Stomach (tissue), 4 donors: ENCODE measurements at regions not wholly inside any gene's neighbourhood (a gene's known extent, or its start where the extent isn't known, plus 50 kb on each side); places are given as distances from the start of the nearest gene placed in this dataset.

Source experiments
- EP300 ChIP-seq: sonication (generic); formaldehyde crosslinking; IDR thresholded peaks from one replicate; pipeline ENCODE4 v1.6.1; 2017; ENCODE audit warnings: antibody characterized with exemption
- POLR2A ChIP-seq, 4 donors: fragments of 450-650 bp; IDR thresholded peaks; one replicate each; pipeline ENCODE4 v1.6.1; 2016; ENCODE audit warnings: antibody characterized with exemption in 4 of 4, control low read depth in 2 of 4, mild to moderate bottlenecking in 1 of 4, moderate library complexity in 1 of 4
- POLR2AphosphoS5 ChIP-seq, 3 donors: sonication (generic); formaldehyde crosslinking; IDR thresholded peaks; one replicate each; pipeline ENCODE4 v1.6.1; 2016; ENCODE audit warnings: antibody characterized with exemption in 3 of 3
- TF ChIP-seq, protein P1 (sequence below), 7 experiments: fragments of 450-650 bp in 4 of 7; fragments of 200-600 bp in 3 of 7; sonication (generic) in 3 of 7; IDR thresholded peaks; one replicate each; pipeline ENCODE4 v1.5.1; 2016 to 2019; ENCODE audit warnings: antibody characterized with exemption in 7 of 7, control low read depth in 2 of 7, mild to moderate bottlenecking in 1 of 7

- TF ChIP-seq, protein P1, sequence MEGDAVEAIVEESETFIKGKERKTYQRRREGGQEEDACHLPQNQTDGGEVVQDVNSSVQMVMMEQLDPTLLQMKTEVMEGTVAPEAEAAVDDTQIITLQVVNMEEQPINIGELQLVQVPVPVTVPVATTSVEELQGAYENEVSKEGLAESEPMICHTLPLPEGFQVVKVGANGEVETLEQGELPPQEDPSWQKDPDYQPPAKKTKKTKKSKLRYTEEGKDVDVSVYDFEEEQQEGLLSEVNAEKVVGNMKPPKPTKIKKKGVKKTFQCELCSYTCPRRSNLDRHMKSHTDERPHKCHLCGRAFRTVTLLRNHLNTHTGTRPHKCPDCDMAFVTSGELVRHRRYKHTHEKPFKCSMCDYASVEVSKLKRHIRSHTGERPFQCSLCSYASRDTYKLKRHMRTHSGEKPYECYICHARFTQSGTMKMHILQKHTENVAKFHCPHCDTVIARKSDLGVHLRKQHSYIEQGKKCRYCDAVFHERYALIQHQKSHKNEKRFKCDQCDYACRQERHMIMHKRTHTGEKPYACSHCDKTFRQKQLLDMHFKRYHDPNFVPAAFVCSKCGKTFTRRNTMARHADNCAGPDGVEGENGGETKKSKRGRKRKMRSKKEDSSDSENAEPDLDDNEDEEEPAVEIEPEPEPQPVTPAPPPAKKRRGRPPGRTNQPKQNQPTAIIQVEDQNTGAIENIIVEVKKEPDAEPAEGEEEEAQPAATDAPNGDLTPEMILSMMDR (IDR thresholded peaks at IDR 0.05): no peak
- TF ChIP-seq POLR2A (IDR thresholded peaks at IDR 0.05) (no peak), POLR2AphosphoS5 (IDR thresholded peaks at IDR 0.05) (no peak), EP300 (no peak)
These were observed 65.5 kb upstream of the SLC45A1 start for GRCh38 chr1:8252266-8252951.
